Keratinocyte (primary cell): ENCODE measurements at regions not wholly inside any gene's neighbourhood (a gene's known extent, or its start where the extent isn't known, plus 50 kb on each side); places are given as distances from the start of the nearest gene placed in this dataset.

Experiments
- DNase-seq: peaks from one replicate; pipeline ENCODE4 v3.0.0-alpha.2; 2011; ENCODE audit warnings: low read depth, missing footprints, low spot score
- FAIRE-seq: peaks from 2 replicates; lab custom pipeline; 2011; peaks lifted over from hg19 to GRCh38; lab: Jason Lieb, UNC
- H2AFZ ChIP-seq: 2 replicates; pipeline ENCODE4 v1.6.0; 2012; ENCODE audit warnings: low read length, control low read depth, inconsistent platforms; ENCODE audit not compliant: control insufficient read depth
- H3K27ac ChIP-seq: 2 replicates; pipeline ENCODE4 v1.5.1; 2011; ENCODE audit warnings: low read length; ENCODE audit not compliant: control insufficient read depth, insufficient read depth
- H3K27me3 ChIP-seq: 3 replicates; pipeline ENCODE4 v1.6.0; 2011; ENCODE audit warnings: low read length; ENCODE audit not compliant: control insufficient read depth, insufficient read depth; ENCODE audit errors: extremely low read depth
- H3K36me3 ChIP-seq, 2 experiments: 2 replicates in 1 of 2; 3 replicates in 1 of 2; pipeline ENCODE4 v1.5.1; 2011; ENCODE audit warnings: low read length in 2 of 2, mild to moderate bottlenecking in 1 of 2; ENCODE audit not compliant: control insufficient read depth in 2 of 2, insufficient read depth in 2 of 2; ENCODE audit errors: extremely low read depth in 1 of 2
- H3K4me1 ChIP-seq: 3 replicates; pipeline ENCODE4 v1.5.1; 2011; ENCODE audit warnings: low read length; ENCODE audit not compliant: control insufficient read depth, insufficient read depth; ENCODE audit errors: extremely low read depth
- H3K4me2 ChIP-seq: 3 replicates; pipeline ENCODE4 v1.6.0; 2011; ENCODE audit warnings: low read depth, low read length; ENCODE audit not compliant: control insufficient read depth, insufficient read depth; ENCODE audit errors: extremely low read depth
- H3K4me3 ChIP-seq, 3 experiments: fragments of 200-600 bp in 1 of 3; sonication (generic) in 1 of 3; 2 replicates in 2 of 3; 3 replicates in 1 of 3; pipeline ENCODE4 v1.5.1; 2011 to 2016; ENCODE audit warnings: low read length in 3 of 3, mild to moderate bottlenecking in 3 of 3, control low read depth in 2 of 3, inconsistent platforms in 1 of 3, low read depth in 1 of 3, mixed read lengths in 1 of 3, mixed run types in 1 of 3, moderate library complexity in 1 of 3; ENCODE audit not compliant: control insufficient read depth in 2 of 3, insufficient read depth in 2 of 3; ENCODE audit errors: extremely low read depth in 1 of 3
- H3K79me2 ChIP-seq: 2 replicates; pipeline ENCODE4 v1.6.0; 2012; ENCODE audit warnings: low read length; ENCODE audit not compliant: control insufficient read depth, insufficient read depth
- H3K9ac ChIP-seq: 3 replicates; pipeline ENCODE4 v1.6.0; 2011; ENCODE audit warnings: low read length; ENCODE audit not compliant: control insufficient read depth, insufficient read depth; ENCODE audit errors: extremely low read depth
- H3K9me1 ChIP-seq: 3 replicates; pipeline ENCODE4 v1.6.0; 2011; ENCODE audit warnings: low read length; ENCODE audit not compliant: control insufficient read depth, insufficient read depth; ENCODE audit errors: extremely low read depth
- H3K9me3 ChIP-seq: 2 replicates; pipeline ENCODE4 v1.5.1; 2012; ENCODE audit warnings: low read depth, low read length; ENCODE audit not compliant: control insufficient read depth
- H4K20me1 ChIP-seq: 3 replicates; pipeline ENCODE4 v1.6.0; 2011; ENCODE audit warnings: low read length; ENCODE audit not compliant: control insufficient read depth, insufficient read depth; ENCODE audit errors: extremely low read depth
- CTCF ChIP-seq, 3 experiments: IDR thresholded peaks in 1 of 3; conservative IDR thresholded peaks in 1 of 3; optimal IDR thresholded peaks in 1 of 3; 2 replicates in 2 of 3; 3 replicates in 1 of 3; pipeline versions ENCODE3 to v1.5.1; 2011; ENCODE audit warnings: low read length in 3 of 3, mild to moderate bottlenecking in 3 of 3, moderate library complexity in 2 of 3, control low read depth in 1 of 3, inconsistent platforms in 1 of 3; ENCODE audit not compliant: insufficient read depth in 2 of 3; ENCODE audit errors: extremely low read depth in 1 of 3
- EZH2 ChIP-seq: IDR thresholded peaks from one replicate; pipeline ENCODE4 v1.6.1; 2012; ENCODE audit warnings: inconsistent platforms, mild to moderate bottlenecking, low read length, moderate library complexity
- dilution Hi-C: fragments of 300-500 bp; cut with MboI; formaldehyde crosslinking; loops from one replicate; pipeline ENCODE4 v1.7.0; 2020; ENCODE audit warnings: low sequenced_read_pairs; ENCODE audit not compliant: extremely low pct_ligation_motif_present

- no peak for FAIRE-seq
- H2AFZ ChIP-seq: no peak overlapping the region
- no peak for DNase-seq
- dilution Hi-C loops: no loop called here
- H3K9me1 ChIP-seq: no peaks in the 10 kb centered on the region
- H3K4me2 ChIP-seq: no peak overlapping the region
- no peak overlapping the region for H3K4me3 ChIP-seq
- no peaks in the 10 kb centered on the region for H3K79me2 ChIP-seq
- H3K27me3 ChIP-seq: no peaks in the 10 kb centered on the region
- H4K20me1 ChIP-seq: no peaks in the 10 kb centered on the region
- no peaks in the 10 kb centered on the region for H3K9me3 ChIP-seq
- no peaks in the 10 kb centered on the region for H3K36me3 ChIP-seq
- H3K4me1 ChIP-seq: no peaks in the 10 kb centered on the region
- H3K27ac ChIP-seq: no peak overlapping the region
- TF ChIP-seq CTCF (optimal IDR thresholded peaks at IDR 0.05 in 1 of 3, IDR thresholded peaks at IDR 0.05 in 1 of 3, conservative IDR thresholded peaks at IDR 0.05 in 1 of 3; ENCODE audit: extremely low read depth in 1 of 3, insufficient read depth in 2 of 3, low read length in 3 of 3): no peak
- no peak overlapping the region for H3K9ac ChIP-seq
Observed at GRCh38 chr14:37792124-37792523, 196.7 kb downstream of the TTC6 start.

GRCh38 chr14:37796703-37797416 is 201.4 kb downstream of the TTC6 start:
- Histone ChIP-seq H3K27ac (no peak overlapping the region), H3K4me1 (no peaks in the 10 kb centered on the region), H3K27me3 (no peaks in the 10 kb centered on the region), H4K20me1 (no peaks in the 10 kb centered on the region), H3K9me1 (no peaks in the 10 kb centered on the region), H3K79me2 (no peaks in the 10 kb centered on the region), H3K9me3 (no peaks in the 10 kb centered on the region), H3K9ac (no peak overlapping the region), H3K36me3 (no peaks in the 10 kb centered on the region), H3K4me2 (no peak overlapping the region), H3K4me3 (no peak overlapping the region), H2AFZ (no peak overlapping the region)
- TF ChIP-seq EZH2 (no peak), CTCF (optimal IDR thresholded peaks at IDR 0.05 in 1 of 3, IDR thresholded peaks at IDR 0.05 in 1 of 3, conservative IDR thresholded peaks at IDR 0.05 in 1 of 3; ENCODE audit: extremely low read depth in 1 of 3, insufficient read depth in 2 of 3, low read length in 3 of 3) (no peak)
- no peak for DNase-seq
- dilution Hi-C loops: no loop called here
- FAIRE-seq: no peak
